ENCODE measurements at regions not wholly inside any gene's neighbourhood (a gene's known extent, or its start where the extent isn't known, plus 50 kb on each side); places are given as distances from the start of the nearest gene placed in this dataset.

GRCh38 chr15:31228980-31229826, 97.4 kb upstream of the KLF13 start:
- Histone ChIP-seq H3K4me3 (peak overlapping the region in 3 of 4 donors; percentile 3 to 38 (median 16)), H3K9me3 (no peaks in the 10 kb centered on the region), H3K27me3 (no peaks in the 10 kb centered on the region), H3K36me3 (no peaks in the 10 kb centered on the region), H3K27ac (peak overlapping the region in 1 of 4 donors; percentile 78), H3K4me1 (peaks cover 7 to 9% (median 9%) of the 10 kb centered on the region in 4 donors)
- DNase-seq (peak in 1 of 2 donors; percentile 87), ATAC-seq (ENCODE audit: low FRiP score in 2 of 2) (peak; percentile 59 to 90)
- WGBS, 2 donors = 79 to 91% methylated on average over 6 to 7 of the region's 8 CpGs
- TF ChIP-seq EP300 (IDR thresholded peaks at IDR 0.05) (no peak), POLR2AphosphoS5 (IDR thresholded peaks at IDR 0.05) (peak in 1 of 2 donors; percentile 47), POLR2A (IDR thresholded peaks at IDR 0.05) (peak in 1 of 4 donors; percentile 78), CTCF (IDR thresholded peaks at IDR 0.05) (no peak)

GRCh38 chr15:31230630-31231485, 95.8 kb upstream of the KLF13 start:
- ATAC-seq (ENCODE audit: low FRiP score in 2 of 2) (no peak), DNase-seq (no peak)
- H3K27me3 ChIP-seq = no peaks in the 10 kb centered on the region
- no peak overlapping the region for H3K27ac ChIP-seq
- peaks cover 5 to 9% (median 6%) of the 10 kb centered on the region in 4 donors for H3K4me1 ChIP-seq
- 92 to 95% methylated on average over 6 of the region's 6 CpGs for WGBS, 2 donors
- H3K9me3 ChIP-seq = no peaks in the 10 kb centered on the region
- no peak overlapping the region for H3K4me3 ChIP-seq
- H3K36me3 ChIP-seq = no peaks in the 10 kb centered on the region
- no peak for TF ChIP-seq POLR2AphosphoS5 (IDR thresholded peaks at IDR 0.05)
- TF ChIP-seq CTCF (IDR thresholded peaks at IDR 0.05) = no peak
- TF ChIP-seq POLR2A (IDR thresholded peaks at IDR 0.05) = no peak
- no peak for TF ChIP-seq EP300 (IDR thresholded peaks at IDR 0.05)

- peaks cover 17 to 22% (median 18%) of the 10 kb centered on the region in 4 donors for H3K4me1 ChIP-seq
- 77 to 80% methylated on average over 5 of the region's 5 CpGs for WGBS, 2 donors
- DNase-seq (no peak), ATAC-seq (ENCODE audit: low FRiP score in 2 of 2) (no peak)
- H3K27ac ChIP-seq = peak overlapping the region in 1 of 4 donors; percentile 76
- H3K9me3 ChIP-seq = no peaks in the 10 kb centered on the region
- H3K36me3 ChIP-seq = no peaks in the 10 kb centered on the region
- TF ChIP-seq POLR2AphosphoS5 (IDR thresholded peaks at IDR 0.05) (no peak), EP300 (IDR thresholded peaks at IDR 0.05) (no peak), POLR2A (IDR thresholded peaks at IDR 0.05) (no peak), CTCF (IDR thresholded peaks at IDR 0.05) (no peak)
- H3K4me3 ChIP-seq = no peak overlapping the region
- H3K27me3 ChIP-seq = no peaks in the 10 kb centered on the region
Measured at GRCh38 chr15:31234815-31235214, 91.8 kb upstream of the KLF13 start.

- H3K4me3 ChIP-seq = no peak overlapping the region
- no peaks in the 10 kb centered on the region for H3K36me3 ChIP-seq
- no peak for TF ChIP-seq EP300 (IDR thresholded peaks at IDR 0.05)
- no peak for TF ChIP-seq POLR2A (IDR thresholded peaks at IDR 0.05)
- TF ChIP-seq POLR2AphosphoS5 (IDR thresholded peaks at IDR 0.05) = no peak
- TF ChIP-seq CTCF (IDR thresholded peaks at IDR 0.05) = no peak
- H3K27me3 ChIP-seq = no peaks in the 10 kb centered on the region
- WGBS, 2 donors = 67 to 76% methylated on average over 20 of the region's 20 CpGs
- peak overlapping the region; percentile 10 to 76 (median 68) for H3K27ac ChIP-seq
- ATAC-seq (ENCODE audit: low FRiP score in 2 of 2) = peak in 1 of 2 donors; percentile 15
- no peaks in the 10 kb centered on the region for H3K9me3 ChIP-seq
- DNase-seq = no peak
- H3K4me1 ChIP-seq = peaks cover 17 to 22% (median 18%) of the 10 kb centered on the region in 4 donors
Measured at GRCh38 chr15:31235311-31236183, 91.1 kb upstream of the KLF13 start.

All from upper lobe of left lung (tissue), 6 donors.